ENCODE measurements at regions not wholly inside any gene's neighbourhood (a gene's known extent, or its start where the extent isn't known, plus 50 kb on each side); places are given as distances from the start of the nearest gene placed in this dataset.
"Not testable (repeated sequence)": the region's sequence is repeated elsewhere in the genome, so short reads cannot be mapped to it uniquely, and the experiment has no call there.

DNA sequence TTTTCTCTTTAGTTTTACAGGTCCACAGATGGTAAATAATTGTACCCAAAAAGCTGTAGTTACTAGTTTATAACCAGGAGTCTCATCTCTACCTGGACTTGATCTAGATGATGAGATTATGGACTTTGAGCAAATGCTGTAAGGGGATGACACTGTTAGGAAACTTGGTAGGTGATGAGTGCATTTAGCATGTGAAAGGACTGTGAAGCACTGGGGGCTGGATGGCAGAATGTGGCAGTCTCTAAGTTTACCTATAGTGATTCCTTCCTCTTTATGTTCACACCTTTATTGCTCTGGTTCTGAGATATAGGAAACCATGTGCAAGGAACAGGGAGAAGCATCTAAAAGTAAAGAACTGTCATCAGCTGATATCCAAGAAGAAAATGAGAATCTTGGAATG lies 230.7 kb upstream of the CHORDC1 start:
- DNase-seq: no peak

DNA sequence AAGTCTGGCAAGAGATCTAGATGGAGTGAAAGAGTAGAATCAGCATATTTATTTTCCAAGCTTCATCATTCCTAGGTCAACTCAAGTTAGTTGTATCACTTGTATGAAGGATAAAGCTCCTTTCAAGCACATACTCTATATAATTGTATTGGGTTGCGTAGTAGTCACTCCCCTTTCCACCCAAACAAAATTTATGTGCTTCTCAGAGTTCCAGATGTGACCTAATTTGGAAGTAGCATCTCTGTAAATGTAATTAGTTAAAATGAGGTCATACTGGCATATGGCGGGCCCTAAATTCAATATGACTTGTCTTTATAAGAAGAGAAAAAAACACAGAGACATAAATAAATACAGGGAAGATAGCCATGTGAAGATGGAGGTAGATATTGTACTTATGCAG lies 226.8 kb upstream of the CHORDC1 start:
- DNase-seq: no peak

DNA sequence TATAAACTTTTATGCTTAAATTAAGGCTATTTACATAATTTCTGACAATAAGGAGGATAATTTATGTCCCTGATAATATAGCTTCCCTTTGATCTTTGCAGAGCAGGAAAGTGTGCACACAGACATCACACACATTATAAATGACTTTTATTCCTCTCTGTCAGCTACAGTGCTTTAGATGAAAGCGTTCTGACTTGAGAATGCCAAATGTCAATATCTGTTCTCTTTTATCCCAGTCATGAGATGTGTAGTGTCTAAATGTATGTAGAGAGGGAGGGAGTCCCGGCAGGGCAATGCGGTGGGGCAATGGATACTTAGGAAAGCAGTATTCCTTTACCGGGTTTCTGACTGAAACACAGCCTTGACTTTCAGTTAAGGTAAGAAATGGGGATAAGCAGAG lies 225.4 kb upstream of the CHORDC1 start:
- no peak for DNase-seq

DNA sequence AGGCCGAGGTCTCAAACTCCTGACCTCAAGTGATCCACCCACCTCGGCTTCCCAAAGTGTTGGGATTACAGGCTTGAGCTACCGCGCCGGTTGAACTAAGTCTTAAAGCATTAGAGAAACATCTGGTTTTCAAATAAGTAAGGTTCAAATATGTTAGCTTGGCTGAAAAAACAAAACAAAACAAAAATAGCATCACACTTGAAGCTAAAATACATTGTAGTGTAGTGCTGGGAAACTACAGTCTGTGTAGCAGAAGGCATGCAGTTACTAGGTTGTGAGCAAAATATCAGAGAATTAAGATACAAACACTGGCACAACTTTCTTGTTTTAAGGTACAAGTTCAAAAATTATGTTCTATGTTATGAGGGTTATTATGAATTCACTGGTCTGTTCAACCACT lies 224.8 kb upstream of the CHORDC1 start:
- no peak for DNase-seq

DNA sequence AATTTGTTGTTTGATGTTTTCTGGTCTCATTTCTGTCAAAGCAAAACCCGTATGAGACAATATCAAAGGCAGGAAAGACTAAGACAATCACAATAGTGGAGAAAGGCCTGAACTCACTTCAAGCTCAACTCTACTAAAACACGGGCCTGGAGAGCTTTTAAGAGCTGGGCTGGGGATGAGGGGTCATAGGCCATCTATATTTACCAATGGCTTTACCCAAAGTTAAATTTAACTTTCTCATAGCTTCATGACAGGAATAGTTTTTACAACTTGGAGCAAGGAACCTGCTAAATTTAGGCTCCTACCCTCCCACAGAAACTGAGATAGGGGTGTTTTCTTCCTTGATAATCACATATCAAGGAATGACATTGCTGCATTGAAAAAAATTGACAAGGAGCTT lies 223.4 kb upstream of the CHORDC1 start:
- DNase-seq: no peak

DNA sequence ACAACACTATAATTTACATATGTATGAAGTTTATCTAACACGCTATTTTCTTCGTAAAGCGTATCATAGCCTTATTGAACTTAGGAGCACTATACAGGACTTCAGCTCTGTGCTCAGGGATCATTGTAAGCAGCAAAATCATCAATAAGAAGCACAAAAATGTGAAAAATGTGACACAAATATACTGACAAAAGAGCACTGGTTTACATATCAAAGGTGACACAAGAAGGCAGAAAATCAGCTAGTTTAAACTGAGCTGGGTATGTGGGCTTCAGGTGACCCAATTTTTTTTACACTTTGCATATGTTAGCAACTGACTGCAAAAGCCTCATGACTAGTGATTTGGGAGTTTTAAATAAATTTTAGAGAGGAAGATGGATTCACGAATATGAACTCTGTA lies 215.2 kb upstream of the CHORDC1 start:
- no peak for DNase-seq

DNA sequence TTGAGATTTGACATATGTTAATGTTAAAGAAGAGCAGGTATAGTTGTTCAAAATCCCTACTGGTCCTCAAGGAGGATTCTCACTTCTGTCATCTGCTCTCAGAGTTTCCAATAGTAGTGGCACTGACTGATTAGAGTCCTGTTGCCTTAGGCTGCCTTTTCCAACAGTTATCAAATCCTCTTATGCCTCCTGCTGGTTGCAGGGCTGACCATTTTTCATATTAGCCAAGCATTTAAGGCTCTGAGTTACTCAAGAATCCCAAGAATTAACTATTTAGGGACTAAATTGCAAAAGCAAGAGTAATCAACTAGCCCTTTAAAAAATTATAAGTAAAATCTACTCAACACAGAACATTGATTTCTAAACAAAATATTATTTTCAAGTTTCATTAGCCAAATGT lies 212.0 kb upstream of the CHORDC1 start:
- DNase-seq: no peak

DNA sequence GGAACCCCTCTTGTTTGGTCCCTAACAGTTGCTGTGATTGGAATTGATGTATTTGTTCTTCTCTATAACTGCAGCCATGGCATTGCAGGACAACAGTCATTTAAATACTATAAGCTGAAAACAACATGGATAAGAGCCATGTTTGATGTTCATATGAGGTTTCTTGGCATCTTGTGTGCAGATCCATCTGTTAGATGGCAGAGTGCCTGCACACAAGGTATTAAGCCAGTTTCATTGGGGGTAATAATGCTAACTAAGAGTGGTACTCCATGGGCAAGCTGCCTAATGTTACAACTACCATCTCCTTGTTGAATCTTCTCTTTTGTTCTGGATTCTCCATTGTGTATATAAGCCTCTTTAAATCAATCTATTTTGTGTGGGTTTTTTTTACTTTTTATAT lies 206.0 kb upstream of the CHORDC1 start:
- DNase-seq: no peak

DNA sequence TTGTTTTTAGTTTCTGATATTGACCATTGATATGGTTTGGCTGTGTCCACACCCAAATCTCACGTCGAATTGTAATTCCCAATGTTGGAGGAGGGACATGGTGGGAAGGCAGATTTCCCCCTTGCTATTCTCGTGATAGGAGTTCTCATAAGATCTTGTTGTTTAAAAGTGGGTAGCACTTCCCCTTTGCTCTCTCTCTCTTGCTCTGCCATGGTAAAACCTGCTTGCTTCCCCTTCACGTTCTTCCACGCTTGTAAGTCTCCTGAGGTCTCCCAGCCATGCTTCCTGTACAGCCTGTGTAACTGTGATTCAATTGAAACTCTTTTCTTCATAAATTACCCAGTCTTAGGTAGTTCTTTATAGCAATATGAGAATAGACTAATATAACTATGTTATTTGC lies 203.6 kb upstream of the CHORDC1 start:
- DNase-seq: no peak

DNA sequence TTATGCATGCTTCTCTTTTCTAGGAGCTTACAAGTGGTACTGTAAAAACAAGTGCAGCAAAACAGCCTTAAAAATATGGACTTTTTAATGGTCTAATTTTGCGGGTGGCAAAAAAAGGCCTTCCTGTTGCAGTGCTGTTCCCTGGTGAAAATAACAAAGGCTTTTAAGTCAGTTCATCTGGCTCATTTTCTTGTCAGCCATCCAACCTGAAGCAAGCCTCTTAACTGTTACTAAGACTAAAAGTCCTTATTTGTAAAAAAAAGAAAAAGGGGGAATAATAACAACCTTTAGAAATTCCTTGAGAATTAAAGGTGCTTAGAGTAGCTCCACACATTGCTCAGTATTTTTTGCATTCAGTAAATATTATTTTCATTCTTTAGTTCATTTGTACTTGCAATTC lies 200.5 kb upstream of the CHORDC1 start:
- no peak for DNase-seq

DNA sequence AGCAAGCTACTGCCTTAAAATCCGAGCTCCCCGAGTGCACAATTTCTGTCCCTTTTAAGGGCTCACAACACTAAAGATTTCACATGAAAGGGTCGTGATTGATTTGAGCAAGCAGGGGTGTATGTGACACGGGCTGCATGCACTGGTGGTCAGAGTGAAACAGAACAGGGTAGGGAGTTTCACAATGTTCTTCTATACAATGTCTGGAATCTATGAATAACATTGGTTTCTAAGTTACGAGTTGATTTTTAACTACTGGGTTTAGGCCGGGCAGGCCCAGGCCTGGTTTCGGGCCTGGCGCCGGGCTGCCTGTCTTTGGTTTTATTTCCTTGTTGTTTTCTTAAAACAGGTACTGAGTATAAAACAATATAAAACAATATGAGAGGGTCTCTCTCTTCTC lies 199.9 kb upstream of the CHORDC1 start:
- DNase-seq: not testable (repeated sequence)

DNA sequence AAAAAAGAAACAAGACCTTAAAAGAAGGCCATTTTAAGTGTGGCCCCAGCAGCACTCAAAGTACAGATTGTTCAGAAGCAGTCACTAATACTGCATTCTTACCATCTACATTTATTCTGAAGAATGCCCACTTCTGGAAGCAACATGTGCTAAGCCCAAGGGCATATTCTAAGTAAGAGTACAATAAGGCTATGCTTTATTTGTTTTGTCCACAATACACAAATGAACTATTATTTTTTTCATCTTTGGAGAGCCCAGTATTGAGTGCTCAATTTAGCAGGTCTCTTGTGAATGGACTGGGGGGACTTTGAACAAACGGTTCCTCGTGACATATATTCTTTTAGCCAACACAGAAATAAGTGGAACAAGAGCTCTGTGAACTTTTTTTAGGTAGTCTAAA lies 191.4 kb upstream of the CHORDC1 start:
- no peak for DNase-seq

DNA sequence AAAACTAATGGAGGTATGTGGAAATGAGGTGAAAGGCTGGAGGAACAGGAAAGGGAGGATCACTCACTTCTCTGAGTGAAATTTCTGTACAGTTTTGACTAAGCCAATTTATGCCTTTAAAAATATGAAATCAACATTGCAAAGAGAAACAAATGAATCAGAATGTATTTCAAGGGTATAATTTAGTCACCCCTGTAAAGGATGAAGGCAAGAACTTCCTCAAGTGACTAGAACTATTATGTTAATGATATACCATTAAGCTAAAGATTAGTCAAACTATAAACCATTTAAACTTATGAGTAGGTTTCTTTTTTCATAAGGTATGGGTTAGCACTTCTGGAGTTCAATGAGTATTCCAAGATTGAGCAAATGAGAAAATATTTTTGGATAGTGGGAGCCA lies 184.5 kb upstream of the CHORDC1 start:
- no peak for DNase-seq

DNA sequence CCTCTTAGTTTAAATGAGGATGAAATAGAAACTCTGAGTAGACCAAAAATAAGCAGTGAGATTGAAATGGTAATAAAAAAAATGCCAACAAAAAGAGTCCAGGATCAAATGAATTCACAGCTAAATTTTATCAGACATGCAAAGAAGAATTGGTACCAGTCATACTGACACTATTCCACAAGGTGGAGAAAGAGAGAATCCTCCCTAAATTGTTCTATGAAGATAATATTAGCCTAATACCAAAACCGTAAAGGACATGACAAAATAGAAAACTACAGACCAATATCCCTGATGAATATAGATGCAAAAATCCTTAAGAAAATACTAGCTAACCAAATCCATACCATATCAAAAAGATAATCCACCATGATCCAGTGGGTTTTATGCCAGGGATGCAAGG lies 169.8 kb upstream of the CHORDC1 start:
- no peak for DNase-seq

DNA sequence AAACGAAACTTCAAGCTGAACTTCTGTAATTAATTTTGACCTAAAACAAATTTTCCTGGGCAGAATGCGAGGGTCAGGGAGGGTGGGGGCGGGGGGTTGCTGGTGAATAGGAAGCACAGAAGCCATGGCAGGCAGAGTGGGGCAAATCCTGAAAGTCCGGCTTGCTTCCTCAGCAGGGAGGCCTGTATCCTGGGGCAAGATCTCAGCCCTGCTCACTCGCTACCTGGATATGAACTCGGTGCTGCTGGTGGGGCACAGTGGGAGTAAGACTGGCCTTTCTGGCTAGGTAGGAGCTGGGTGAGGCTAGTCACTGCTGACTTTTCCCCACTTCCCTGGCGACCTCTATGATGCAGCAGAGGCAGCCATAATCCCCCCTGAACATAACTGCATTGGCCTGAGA lies 168.9 kb upstream of the CHORDC1 start:
- no peak for DNase-seq

DNA sequence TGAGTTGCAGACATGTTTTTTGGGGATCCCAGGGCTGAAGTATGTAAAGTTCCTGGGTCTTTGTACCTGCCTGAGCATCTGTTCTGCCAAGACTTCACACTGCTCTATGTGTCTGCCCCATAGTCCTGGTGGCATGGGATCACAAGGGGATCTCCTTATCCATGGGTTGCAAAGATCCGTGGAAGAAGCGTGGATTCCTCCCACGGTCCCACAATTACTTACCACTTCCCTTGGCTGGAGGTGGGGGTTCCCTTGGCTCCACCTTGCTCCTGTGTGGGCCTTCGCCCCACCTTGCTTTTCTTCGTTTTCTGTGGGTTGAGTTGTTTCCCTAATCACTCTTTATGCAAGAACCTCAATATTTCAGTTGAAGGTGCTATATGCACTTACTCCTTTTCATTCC lies 157.4 kb upstream of the CHORDC1 start:
- no peak for DNase-seq

DNA sequence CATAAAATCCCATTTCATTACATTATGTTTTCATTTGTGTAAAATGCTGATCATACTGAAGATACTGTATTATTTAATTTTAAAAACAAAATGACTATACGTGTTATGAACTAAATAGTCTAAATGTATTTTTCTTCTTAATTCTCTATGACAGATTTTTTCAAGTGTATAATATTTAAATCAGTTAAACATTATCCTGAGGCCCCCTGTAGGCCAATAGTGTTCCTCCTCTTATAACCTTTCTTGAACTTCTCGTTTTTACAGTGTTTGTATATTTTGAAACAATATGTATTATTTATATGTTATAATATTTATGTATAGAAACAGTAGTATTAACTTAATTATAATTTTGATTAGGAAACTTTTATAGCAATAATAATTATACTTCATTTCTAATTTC lies 151.1 kb upstream of the CHORDC1 start:
- DNase-seq: no peak

DNA sequence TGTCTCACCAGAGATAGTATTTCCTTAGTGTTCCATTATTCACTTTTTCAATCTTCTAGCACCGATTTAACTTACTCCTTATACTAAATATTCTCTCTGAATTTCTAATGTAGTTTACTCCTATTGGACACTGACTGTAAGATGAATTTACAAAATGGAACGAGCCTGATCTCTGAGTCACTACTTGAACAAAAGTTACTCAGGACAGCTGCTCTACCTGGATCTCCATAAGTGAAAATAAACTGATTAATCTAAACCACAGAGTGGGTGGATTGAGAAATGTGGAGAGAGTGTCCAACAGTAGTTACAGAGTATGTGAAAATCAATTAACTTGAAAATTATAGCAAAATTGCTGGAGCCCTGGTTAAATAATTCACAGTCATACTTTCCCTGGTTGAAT lies 141.7 kb upstream of the CHORDC1 start:
- no peak for DNase-seq

DNA sequence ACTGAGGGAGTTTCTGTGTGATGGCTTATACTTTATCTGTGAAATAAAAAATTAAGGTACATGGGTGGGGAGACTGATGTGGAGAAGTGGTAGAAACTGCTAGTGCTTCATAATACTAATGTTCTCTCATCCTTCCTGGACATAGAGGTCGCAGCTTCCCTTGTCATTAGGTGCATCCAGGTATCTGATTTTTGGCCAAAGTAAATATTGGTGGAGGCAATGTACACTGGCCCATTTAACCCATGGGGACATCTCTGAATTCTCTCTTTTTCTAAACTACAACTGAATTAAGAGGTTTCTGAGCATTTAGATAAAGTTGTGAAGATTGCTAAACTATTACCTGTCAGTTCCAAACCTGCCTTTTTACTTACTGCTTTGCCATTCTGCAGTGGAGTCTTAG lies 140.9 kb upstream of the CHORDC1 start:
- DNase-seq: no peak

DNA sequence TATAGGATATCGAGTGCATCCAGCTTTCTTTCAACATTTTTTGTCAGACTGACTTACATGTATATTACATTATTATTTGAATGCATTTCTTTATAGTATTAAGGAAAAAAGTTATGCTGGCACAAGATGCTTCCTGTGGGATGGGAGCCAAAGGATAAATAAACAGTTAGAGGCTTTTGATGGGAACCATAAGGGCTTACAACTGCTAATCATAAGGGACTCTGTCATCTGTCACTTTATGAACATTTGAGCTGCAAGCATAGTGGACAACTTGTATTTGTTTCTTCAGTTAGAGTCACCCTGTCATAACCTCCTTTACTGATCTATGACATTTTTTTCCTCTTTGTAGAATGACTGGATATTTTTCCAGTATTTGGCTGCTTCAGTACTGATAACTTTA lies 132.4 kb upstream of the CHORDC1 start:
- no peak for DNase-seq

DNA sequence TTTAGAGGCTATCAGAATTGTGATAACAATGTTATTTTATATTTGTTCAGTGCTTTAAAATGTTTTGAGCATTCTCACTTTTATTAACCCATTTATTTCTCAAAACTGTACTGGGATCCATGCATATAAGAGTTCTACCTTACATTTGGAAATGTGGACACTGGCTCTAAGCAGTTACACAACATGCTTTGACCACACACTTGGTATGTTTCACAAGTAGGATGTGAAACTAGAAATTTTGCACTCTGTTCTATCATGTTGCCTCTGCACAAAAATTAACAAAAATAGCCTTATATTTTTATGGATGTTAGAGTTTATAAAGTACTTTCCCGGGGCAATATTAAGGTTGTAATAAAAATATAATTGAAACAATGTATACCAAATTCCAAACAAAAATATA lies 126.9 kb upstream of the CHORDC1 start:
- DNase-seq: no peak

DNA sequence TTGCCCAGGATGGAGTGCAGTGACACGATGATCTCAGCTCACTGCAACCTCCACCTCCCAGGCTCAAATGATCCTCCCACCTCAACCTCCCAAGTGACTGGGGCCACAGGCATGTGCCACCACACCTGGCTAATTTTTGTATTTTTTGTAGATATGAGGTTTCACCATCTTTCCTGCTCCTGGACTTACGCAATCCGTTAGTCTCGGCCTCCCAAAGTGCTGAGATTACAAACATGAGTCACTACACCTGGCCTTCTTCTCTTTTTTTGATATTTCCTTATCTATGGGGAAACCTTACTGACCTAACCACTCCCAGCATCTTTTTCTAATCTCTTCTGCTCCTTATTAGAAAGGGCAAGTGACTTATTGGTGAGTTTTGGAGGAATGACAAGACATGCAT lies 121.7 kb upstream of the CHORDC1 start:
- DNase-seq: no peak

DNA sequence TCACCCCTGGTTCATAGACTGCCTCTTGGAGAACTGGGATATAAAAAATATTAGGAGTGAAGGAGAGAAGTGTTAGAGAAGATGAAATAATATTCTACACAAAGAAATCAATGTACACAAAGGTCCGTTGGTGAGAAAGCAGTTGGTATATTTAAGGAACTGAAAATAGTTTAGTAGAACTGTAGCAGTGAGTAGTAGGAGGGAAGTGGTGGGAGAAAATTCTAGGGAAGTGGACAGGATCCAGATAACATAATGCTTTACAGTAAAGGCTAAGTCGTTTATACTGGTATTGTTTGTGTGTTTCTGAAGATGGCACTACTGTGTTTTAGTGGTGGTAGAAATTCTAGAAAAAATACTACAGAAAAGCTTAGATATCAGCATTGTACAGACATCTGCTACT lies 120.8 kb upstream of the CHORDC1 start:
- DNase-seq: no peak

DNA sequence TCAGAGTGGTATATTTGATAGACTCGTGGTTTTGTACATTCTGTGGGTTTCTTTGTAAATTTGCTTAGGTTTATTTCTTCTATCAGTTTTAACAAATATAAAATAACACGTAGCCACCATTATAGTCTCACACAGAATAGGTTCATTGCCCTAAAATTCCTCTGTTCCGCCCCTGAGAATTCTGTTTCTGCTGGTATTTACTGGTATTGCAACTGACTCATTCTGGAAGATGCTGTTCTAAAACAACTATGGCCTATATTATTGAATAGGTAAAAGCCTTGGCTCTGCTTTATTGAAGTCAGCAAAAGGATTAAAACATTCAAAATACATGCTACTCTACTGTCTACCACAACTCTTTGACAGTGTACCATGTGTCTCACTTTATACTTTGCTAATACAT lies 119.1 kb upstream of the CHORDC1 start:
- no peak for DNase-seq

DNA sequence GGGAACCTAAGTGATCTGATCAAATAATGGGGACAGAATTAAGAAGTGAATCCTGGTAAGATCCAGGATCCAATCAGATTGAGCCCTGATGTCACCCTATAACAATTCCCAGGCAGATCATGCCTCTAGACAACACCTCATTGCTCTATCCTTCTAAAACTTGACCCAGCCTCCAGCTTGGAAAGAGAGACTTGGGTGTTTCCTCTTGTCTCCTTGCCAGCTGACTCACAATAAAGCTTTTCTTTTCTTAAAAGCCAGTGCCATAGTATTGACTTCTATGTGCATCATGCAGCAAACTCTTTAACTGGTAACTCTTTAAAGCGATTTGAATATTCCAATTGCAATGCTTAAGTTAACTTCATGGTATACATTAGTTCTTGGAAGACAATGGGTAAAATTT lies 109.6 kb upstream of the CHORDC1 start:
- DNase-seq: no peak

DNA sequence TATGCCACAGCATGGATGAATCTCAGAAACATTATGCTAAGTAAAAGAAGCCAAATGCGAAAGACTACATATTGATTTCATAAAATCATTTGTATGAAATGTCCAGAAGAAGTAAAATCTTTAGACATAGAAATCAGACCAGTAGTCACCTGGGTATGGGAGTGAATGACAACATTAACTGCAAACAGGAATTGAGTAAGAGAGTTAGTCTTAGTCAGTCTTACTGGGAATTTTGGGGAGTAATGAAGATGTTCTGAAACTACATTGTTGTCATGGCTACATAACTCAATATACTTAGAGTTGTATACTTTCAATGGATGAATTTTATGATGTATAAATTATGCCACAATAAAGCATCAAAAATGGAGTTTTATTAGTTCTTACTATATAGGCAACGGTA lies 107.8 kb upstream of the CHORDC1 start:
- no peak for DNase-seq

DNA sequence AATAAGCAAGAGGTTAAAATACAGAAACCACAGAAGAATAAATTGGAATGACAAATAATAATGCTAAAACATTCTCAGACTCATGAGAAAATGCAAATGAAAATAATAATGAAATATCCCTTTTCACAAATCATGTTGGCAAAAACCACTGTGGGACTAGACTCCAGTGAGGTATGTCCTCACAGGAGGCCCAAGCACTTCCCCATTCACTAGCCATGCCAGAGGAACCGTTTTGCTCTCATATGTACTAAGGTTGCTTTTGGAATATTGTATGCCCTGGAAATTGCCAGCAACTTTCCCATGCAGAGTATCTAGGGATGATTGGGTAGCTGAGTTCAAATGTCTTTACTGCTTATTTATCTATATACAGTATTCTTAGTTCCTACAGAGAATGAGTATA lies 106.2 kb upstream of the CHORDC1 start:
- no peak for DNase-seq
